Adrenal gland (tissue), 5 donors: ENCODE measurements at regions not wholly inside any gene's neighbourhood (a gene's known extent, or its start where the extent isn't known, plus 50 kb on each side); places are given as distances from the start of the nearest gene placed in this dataset.
"Not testable (repeated sequence)": the region's sequence is repeated elsewhere in the genome, so short reads cannot be mapped to it uniquely, and the experiment has no call there.

ENCODE experiments used
- POLR2A ChIP-seq, 2 donors: fragments of 450-650 bp; IDR thresholded peaks; one replicate each; pipeline ENCODE4 v1.6.1; 2017; ENCODE audit warnings: antibody characterized with exemption in 2 of 2, mild to moderate bottlenecking in 2 of 2, moderate library complexity in 1 of 2
- TF ChIP-seq, protein P1 (sequence below), 6 experiments: fragments of 450-650 bp in 4 of 6; fragments of 200-600 bp in 2 of 6; sonication (generic) in 1 of 6; IDR thresholded peaks; 1 replicate in 5 of 6; 2 replicates in 1 of 6; pipeline versions ENCODE4 v1.5.1 to v1.8.0; 2016 to 2021; ENCODE audit warnings: antibody characterized with exemption in 6 of 6, mild to moderate bottlenecking in 2 of 6, moderate library complexity in 1 of 6
- donor health status: DM: no; HTN: no; CAD: no.

DNA sequence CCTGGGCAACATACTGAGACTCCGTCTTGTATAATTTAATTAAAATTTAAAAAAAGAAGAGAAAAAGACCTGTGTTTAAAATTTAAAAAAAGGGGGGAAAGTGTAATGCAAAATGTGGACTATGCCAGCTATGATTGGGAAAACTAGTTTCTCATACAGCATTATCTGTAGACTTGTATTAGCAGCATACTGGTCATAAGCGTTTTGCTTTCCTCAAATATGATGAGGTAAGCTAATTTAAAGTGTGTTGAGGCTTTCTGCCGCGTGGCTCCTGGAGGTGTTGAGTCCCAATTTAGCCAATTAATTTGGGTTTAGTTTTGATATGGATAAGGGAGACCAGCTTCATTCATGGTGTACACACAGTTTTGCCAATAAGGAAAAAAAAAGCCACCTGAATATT lies 640.2 kb downstream of the GOLGA6L6 start:
- TF ChIP-seq, protein P1, sequence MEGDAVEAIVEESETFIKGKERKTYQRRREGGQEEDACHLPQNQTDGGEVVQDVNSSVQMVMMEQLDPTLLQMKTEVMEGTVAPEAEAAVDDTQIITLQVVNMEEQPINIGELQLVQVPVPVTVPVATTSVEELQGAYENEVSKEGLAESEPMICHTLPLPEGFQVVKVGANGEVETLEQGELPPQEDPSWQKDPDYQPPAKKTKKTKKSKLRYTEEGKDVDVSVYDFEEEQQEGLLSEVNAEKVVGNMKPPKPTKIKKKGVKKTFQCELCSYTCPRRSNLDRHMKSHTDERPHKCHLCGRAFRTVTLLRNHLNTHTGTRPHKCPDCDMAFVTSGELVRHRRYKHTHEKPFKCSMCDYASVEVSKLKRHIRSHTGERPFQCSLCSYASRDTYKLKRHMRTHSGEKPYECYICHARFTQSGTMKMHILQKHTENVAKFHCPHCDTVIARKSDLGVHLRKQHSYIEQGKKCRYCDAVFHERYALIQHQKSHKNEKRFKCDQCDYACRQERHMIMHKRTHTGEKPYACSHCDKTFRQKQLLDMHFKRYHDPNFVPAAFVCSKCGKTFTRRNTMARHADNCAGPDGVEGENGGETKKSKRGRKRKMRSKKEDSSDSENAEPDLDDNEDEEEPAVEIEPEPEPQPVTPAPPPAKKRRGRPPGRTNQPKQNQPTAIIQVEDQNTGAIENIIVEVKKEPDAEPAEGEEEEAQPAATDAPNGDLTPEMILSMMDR (IDR thresholded peaks at IDR 0.05) = not testable (repeated sequence)
- not testable (repeated sequence) for TF ChIP-seq POLR2A (IDR thresholded peaks at IDR 0.05)
